Parathyroid adenoma (tissue), 2 donors: ENCODE measurements at regions not wholly inside any gene's neighbourhood (a gene's known extent, or its start where the extent isn't known, plus 50 kb on each side); places are given as distances from the start of the nearest gene placed in this dataset.
"Not testable (repeated sequence)": the region's sequence is repeated elsewhere in the genome, so short reads cannot be mapped to it uniquely, and the experiment has no call there.

Source experiments
- H2AFZ ChIP-seq: fragments of 300-600 bp; sonication (generic); one replicate; pipeline ENCODE4 v1.7.0; 2017; ENCODE audit warnings: antibody characterized with exemption, mild to moderate bottlenecking
- H3K27ac ChIP-seq: fragments of 300-600 bp; sonication (generic); one replicate; pipeline ENCODE4 v1.7.0; 2017
- H3K27me3 ChIP-seq: fragments of 300-600 bp; sonication (generic); one replicate; pipeline ENCODE4 v1.7.0; 2017; ENCODE audit warnings: low read length; ENCODE audit not compliant: control insufficient read depth, insufficient read depth
- H3K36me3 ChIP-seq: fragments of 300-600 bp; sonication (generic); one replicate; pipeline ENCODE4 v1.7.0; 2017; ENCODE audit warnings: low read length; ENCODE audit not compliant: control insufficient read depth, insufficient read depth
- H3K4me1 ChIP-seq: fragments of 300-600 bp; sonication (generic); one replicate; pipeline ENCODE4 v1.7.0; 2017; ENCODE audit warnings: control low read depth
- H3K4me2 ChIP-seq: fragments of 300-600 bp; sonication (generic); one replicate; pipeline ENCODE4 v1.7.0; 2017; ENCODE audit warnings: low read length
- H3K4me3 ChIP-seq: fragments of 300-600 bp; sonication (generic); one replicate; pipeline ENCODE4 v1.7.0; 2017; ENCODE audit warnings: low read depth, low read length
- H3K79me2 ChIP-seq: fragments of 300-600 bp; sonication (generic); one replicate; pipeline ENCODE4 v1.7.0; 2017; ENCODE audit warnings: control low read depth
- H3K9ac ChIP-seq: fragments of 300-600 bp; sonication (generic); one replicate; pipeline ENCODE4 v1.7.0; 2017; ENCODE audit warnings: mild to moderate bottlenecking
- H3K9me3 ChIP-seq: fragments of 300-600 bp; sonication (generic); one replicate; pipeline ENCODE4 v1.7.0; 2017; ENCODE audit warnings: low read length; ENCODE audit not compliant: control insufficient read depth
- TF ChIP-seq, protein P1 (sequence below): fragments of 300-600 bp; sonication (generic); IDR thresholded peaks from one replicate; pipeline ENCODE4 v1.7.0; 2017; ENCODE audit warnings: antibody characterized with exemption, mild to moderate bottlenecking
- donor health status: primary hyperparathyroidism.

DNA sequence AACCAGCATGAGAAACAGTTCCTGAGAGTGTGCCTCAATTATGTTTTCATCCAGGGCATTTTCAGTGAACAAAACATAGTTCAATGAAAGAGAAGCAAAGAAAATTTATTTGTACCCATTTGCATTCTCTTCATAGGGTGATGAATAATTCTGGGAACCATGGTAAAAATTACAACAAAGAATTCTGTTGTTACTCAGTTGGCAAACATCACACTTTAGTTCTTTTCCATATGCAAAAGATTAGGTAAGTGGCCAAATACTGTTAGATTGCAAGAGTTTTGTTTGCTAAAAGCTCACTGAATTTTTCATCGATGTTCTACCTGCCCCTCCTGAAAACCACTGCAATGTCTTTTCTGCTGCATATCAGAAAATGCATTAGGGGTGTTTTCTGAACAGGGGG lies 132.4 kb upstream of the RGS6 start:
- H3K36me3 ChIP-seq: no peaks in the 10 kb centered on the region
- H3K79me2 ChIP-seq: no peaks in the 10 kb centered on the region
- H3K4me3 ChIP-seq: no peak overlapping the region
- no peaks in the 10 kb centered on the region for H3K9me3 ChIP-seq
- TF ChIP-seq, protein P1, sequence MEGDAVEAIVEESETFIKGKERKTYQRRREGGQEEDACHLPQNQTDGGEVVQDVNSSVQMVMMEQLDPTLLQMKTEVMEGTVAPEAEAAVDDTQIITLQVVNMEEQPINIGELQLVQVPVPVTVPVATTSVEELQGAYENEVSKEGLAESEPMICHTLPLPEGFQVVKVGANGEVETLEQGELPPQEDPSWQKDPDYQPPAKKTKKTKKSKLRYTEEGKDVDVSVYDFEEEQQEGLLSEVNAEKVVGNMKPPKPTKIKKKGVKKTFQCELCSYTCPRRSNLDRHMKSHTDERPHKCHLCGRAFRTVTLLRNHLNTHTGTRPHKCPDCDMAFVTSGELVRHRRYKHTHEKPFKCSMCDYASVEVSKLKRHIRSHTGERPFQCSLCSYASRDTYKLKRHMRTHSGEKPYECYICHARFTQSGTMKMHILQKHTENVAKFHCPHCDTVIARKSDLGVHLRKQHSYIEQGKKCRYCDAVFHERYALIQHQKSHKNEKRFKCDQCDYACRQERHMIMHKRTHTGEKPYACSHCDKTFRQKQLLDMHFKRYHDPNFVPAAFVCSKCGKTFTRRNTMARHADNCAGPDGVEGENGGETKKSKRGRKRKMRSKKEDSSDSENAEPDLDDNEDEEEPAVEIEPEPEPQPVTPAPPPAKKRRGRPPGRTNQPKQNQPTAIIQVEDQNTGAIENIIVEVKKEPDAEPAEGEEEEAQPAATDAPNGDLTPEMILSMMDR: no peak
- H3K27me3 ChIP-seq: no peaks in the 10 kb centered on the region
- H3K27ac ChIP-seq: no peak overlapping the region
- no peak overlapping the region for H2AFZ ChIP-seq
- no peak overlapping the region for H3K9ac ChIP-seq
- H3K4me1 ChIP-seq: no peaks in the 10 kb centered on the region
- H3K4me2 ChIP-seq: no peak overlapping the region

DNA sequence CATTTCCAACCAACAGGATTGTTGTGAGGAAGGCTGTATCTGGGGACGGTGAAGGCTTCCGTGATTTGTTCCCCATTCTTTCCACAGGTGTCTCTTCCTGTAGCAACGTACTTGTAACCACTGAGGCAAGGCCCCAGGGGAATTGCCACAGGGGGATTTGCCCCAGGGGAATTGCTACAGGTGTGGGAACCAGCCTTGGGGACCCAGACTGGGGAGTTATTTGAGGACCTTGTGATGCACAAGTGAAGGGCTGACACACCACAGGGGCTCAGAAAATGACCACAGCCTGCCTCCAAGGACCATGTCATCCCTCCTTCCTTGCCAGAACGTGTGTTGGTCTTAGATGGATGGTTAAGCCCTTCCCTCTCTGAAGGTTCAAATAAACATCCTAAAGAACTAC lies 131.4 kb upstream of the RGS6 start:
- Histone ChIP-seq H3K4me1 (no peaks in the 10 kb centered on the region), H3K9ac (no peak overlapping the region), H2AFZ (no peak overlapping the region), H3K4me2 (no peak overlapping the region), H3K9me3 (no peaks in the 10 kb centered on the region), H3K27me3 (no peaks in the 10 kb centered on the region), H3K36me3 (no peaks in the 10 kb centered on the region), H3K27ac (no peak overlapping the region), H3K4me3 (no peak overlapping the region), H3K79me2 (no peaks in the 10 kb centered on the region)
- TF ChIP-seq, protein P1: no peak

DNA sequence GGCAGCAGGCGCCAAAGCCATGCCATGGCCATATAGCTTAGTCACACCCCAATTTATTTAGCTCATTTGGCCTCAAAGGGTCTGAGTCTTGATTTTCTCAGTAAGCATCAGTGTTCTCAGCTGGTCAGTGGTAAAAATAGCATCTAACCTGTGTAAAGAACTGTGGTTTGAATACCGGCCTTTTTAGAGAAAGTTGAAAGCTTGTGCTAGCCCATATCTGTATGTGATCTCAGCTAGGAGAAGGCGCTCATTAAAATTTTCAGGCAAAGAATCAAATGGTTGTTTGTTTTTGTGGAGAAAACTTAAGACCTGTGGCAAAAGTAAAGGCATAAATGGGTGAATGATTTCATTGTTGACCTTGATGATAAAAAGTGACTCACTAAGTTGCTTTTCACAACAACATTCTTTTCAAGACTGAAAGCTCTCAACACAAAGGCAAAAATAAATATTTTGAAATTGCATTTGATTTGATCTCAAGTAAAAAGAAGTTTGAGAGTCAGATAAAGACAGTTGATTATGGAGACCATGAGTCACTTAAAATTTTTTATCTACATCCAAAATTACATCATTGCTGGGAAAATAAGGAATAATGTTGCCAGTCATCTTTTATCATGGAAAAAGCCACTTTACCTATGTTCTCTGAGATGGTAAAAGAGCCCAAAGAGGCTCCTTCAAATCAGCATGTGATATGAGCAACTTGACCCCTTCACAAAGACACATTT lies 128.5 kb upstream of the RGS6 start:
- TF ChIP-seq, protein P1: no peak
- H3K36me3 ChIP-seq: no peaks in the 10 kb centered on the region
- no peaks in the 10 kb centered on the region for H3K4me1 ChIP-seq
- no peak overlapping the region for H3K4me3 ChIP-seq
- H2AFZ ChIP-seq: no peak overlapping the region
- H3K4me2 ChIP-seq: no peak overlapping the region
- no peaks in the 10 kb centered on the region for H3K9me3 ChIP-seq
- H3K27ac ChIP-seq: no peak overlapping the region
- H3K79me2 ChIP-seq: no peaks in the 10 kb centered on the region
- H3K27me3 ChIP-seq: no peaks in the 10 kb centered on the region
- no peak overlapping the region for H3K9ac ChIP-seq

DNA sequence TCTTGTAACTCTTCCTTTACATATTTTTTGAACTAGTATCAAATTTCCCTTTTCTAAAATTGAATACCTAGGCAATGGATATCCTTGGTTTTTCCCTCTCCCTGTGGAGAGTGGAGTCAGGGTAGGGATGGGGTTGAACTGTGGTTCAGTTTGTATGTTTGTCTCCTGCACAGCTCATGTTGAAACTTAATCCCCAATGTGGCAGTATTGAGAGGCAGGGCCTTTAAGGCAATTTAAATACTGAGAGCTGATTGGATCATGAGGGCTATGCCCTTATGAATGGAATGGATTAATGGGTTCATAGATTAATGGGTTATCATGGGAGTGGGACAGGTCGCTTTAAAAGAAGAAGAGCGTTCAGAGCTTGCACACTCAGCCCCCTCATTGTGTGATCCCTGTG lies 127.2 kb upstream of the RGS6 start:
- no peak overlapping the region for H3K4me2 ChIP-seq
- no peak overlapping the region for H2AFZ ChIP-seq
- TF ChIP-seq, protein P1: no peak
- H3K4me3 ChIP-seq: no peak overlapping the region
- no peak overlapping the region for H3K27ac ChIP-seq
- no peaks in the 10 kb centered on the region for H3K79me2 ChIP-seq
- H3K27me3 ChIP-seq: no peaks in the 10 kb centered on the region
- no peaks in the 10 kb centered on the region for H3K4me1 ChIP-seq
- H3K36me3 ChIP-seq: no peaks in the 10 kb centered on the region
- no peak overlapping the region for H3K9ac ChIP-seq
- H3K9me3 ChIP-seq: no peaks in the 10 kb centered on the region

DNA sequence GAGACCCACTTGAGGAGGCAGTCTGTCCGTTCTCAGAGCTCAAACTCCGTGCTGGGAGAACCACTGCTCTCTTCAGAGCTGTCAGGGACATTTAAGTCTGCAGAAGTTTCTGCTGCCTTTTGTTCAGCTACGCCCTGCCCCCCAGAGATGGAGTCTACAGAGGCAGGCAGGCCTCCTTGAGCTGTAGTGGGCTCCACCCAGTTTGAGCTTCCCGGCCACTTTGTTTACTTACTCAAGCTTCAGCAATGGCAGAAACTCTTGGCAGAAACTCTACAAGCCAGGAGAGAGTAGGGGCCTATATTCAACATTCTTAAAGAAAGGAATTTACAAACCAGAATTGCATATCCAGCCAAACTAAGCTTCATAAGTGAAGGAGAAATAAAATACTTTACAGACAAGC lies 125.2 kb upstream of the RGS6 start:
- H3K27me3 ChIP-seq, H3K9ac ChIP-seq, H3K9me3 ChIP-seq, H3K79me2 ChIP-seq, H3K4me2 ChIP-seq, H3K4me1 ChIP-seq, H3K4me3 ChIP-seq, H2AFZ ChIP-seq, H3K27ac ChIP-seq, H3K36me3 ChIP-seq: not testable (repeated sequence)

DNA sequence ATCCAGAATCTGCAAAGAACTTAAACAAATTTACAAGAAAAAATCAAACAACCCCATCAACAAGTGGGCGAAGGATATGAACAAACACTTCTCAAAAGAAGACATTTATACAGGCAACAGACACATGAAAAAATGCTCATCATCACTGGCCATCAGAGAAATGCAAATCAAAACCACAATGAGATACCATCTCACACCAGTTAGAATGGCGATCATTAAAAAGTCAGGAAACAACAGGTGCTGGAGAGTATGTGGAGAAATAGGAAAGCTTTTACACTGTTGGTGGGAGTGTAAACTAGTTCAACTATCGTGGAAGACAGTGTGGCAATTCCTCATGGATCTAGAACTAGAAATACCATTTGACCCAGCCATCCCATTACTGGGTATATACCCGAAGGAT lies 121.4 kb upstream of the RGS6 start:
- H3K27me3 ChIP-seq, H3K9me3 ChIP-seq, H3K36me3 ChIP-seq, H2AFZ ChIP-seq, H3K9ac ChIP-seq, H3K4me3 ChIP-seq, H3K79me2 ChIP-seq, H3K4me1 ChIP-seq, H3K4me2 ChIP-seq, H3K27ac ChIP-seq: not testable (repeated sequence)
